Keratinocyte (primary cell): ENCODE measurements at regions not wholly inside any gene's neighbourhood (a gene's known extent, or its start where the extent isn't known, plus 50 kb on each side); places are given as distances from the start of the nearest gene placed in this dataset.

Source experiments
- DNase-seq: peaks from one replicate; pipeline ENCODE4 v3.0.0-alpha.2; 2011; ENCODE audit warnings: low read depth, missing footprints, low spot score
- FAIRE-seq: peaks from 2 replicates; lab custom pipeline; 2011; peaks lifted over from hg19 to GRCh38; lab: Jason Lieb, UNC
- H2AFZ ChIP-seq: 2 replicates; pipeline ENCODE4 v1.6.0; 2012; ENCODE audit warnings: low read length, control low read depth, inconsistent platforms; ENCODE audit not compliant: control insufficient read depth
- H3K27ac ChIP-seq: 2 replicates; pipeline ENCODE4 v1.5.1; 2011; ENCODE audit warnings: low read length; ENCODE audit not compliant: control insufficient read depth, insufficient read depth
- H3K27me3 ChIP-seq: 3 replicates; pipeline ENCODE4 v1.6.0; 2011; ENCODE audit warnings: low read length; ENCODE audit not compliant: control insufficient read depth, insufficient read depth; ENCODE audit errors: extremely low read depth
- H3K36me3 ChIP-seq, 2 experiments: 2 replicates in 1 of 2; 3 replicates in 1 of 2; pipeline ENCODE4 v1.5.1; 2011; ENCODE audit warnings: low read length in 2 of 2, mild to moderate bottlenecking in 1 of 2; ENCODE audit not compliant: control insufficient read depth in 2 of 2, insufficient read depth in 2 of 2; ENCODE audit errors: extremely low read depth in 1 of 2
- H3K4me1 ChIP-seq: 3 replicates; pipeline ENCODE4 v1.5.1; 2011; ENCODE audit warnings: low read length; ENCODE audit not compliant: control insufficient read depth, insufficient read depth; ENCODE audit errors: extremely low read depth
- H3K4me2 ChIP-seq: 3 replicates; pipeline ENCODE4 v1.6.0; 2011; ENCODE audit warnings: low read depth, low read length; ENCODE audit not compliant: control insufficient read depth, insufficient read depth; ENCODE audit errors: extremely low read depth
- H3K4me3 ChIP-seq, 3 experiments: fragments of 200-600 bp in 1 of 3; sonication (generic) in 1 of 3; 2 replicates in 2 of 3; 3 replicates in 1 of 3; pipeline ENCODE4 v1.5.1; 2011 to 2016; ENCODE audit warnings: low read length in 3 of 3, mild to moderate bottlenecking in 3 of 3, control low read depth in 2 of 3, inconsistent platforms in 1 of 3, low read depth in 1 of 3, mixed read lengths in 1 of 3, mixed run types in 1 of 3, moderate library complexity in 1 of 3; ENCODE audit not compliant: control insufficient read depth in 2 of 3, insufficient read depth in 2 of 3; ENCODE audit errors: extremely low read depth in 1 of 3
- H3K79me2 ChIP-seq: 2 replicates; pipeline ENCODE4 v1.6.0; 2012; ENCODE audit warnings: low read length; ENCODE audit not compliant: control insufficient read depth, insufficient read depth
- H3K9ac ChIP-seq: 3 replicates; pipeline ENCODE4 v1.6.0; 2011; ENCODE audit warnings: low read length; ENCODE audit not compliant: control insufficient read depth, insufficient read depth; ENCODE audit errors: extremely low read depth
- H3K9me1 ChIP-seq: 3 replicates; pipeline ENCODE4 v1.6.0; 2011; ENCODE audit warnings: low read length; ENCODE audit not compliant: control insufficient read depth, insufficient read depth; ENCODE audit errors: extremely low read depth
- H3K9me3 ChIP-seq: 2 replicates; pipeline ENCODE4 v1.5.1; 2012; ENCODE audit warnings: low read depth, low read length; ENCODE audit not compliant: control insufficient read depth
- H4K20me1 ChIP-seq: 3 replicates; pipeline ENCODE4 v1.6.0; 2011; ENCODE audit warnings: low read length; ENCODE audit not compliant: control insufficient read depth, insufficient read depth; ENCODE audit errors: extremely low read depth
- EZH2 ChIP-seq: IDR thresholded peaks from one replicate; pipeline ENCODE4 v1.6.1; 2012; ENCODE audit warnings: inconsistent platforms, mild to moderate bottlenecking, low read length, moderate library complexity
- dilution Hi-C: fragments of 300-500 bp; cut with MboI; formaldehyde crosslinking; loops from one replicate; pipeline ENCODE4 v1.7.0; 2020; ENCODE audit warnings: low sequenced_read_pairs; ENCODE audit not compliant: extremely low pct_ligation_motif_present
- TF ChIP-seq, protein P1 (sequence below), 3 experiments: IDR thresholded peaks in 1 of 3; conservative IDR thresholded peaks in 1 of 3; optimal IDR thresholded peaks in 1 of 3; 2 replicates in 2 of 3; 3 replicates in 1 of 3; pipeline versions ENCODE3 to v1.5.1; 2011; ENCODE audit warnings: low read length in 3 of 3, mild to moderate bottlenecking in 3 of 3, moderate library complexity in 2 of 3, control low read depth in 1 of 3, inconsistent platforms in 1 of 3; ENCODE audit not compliant: insufficient read depth in 2 of 3; ENCODE audit errors: extremely low read depth in 1 of 3

DNA sequence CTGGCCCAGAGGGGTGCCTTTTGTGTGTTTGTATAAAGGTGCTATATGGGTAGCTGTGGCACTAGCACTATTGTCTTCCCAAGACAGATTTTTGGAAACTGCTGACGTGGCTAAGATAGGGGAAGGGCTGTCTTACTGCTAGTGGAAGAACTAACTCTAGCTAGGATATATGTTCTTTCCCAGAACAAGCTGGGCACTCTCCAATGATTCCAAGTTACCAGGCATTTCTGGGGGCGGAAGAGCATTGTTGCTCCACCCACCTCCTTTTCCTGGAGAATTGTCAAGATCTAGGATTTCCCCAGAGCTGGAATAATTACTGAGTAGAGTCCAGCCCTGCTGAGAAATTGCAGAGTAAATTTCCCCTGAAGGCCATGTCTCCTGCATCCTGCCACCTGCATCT is 408.3 kb downstream of the KLF5 start:
- Histone ChIP-seq H3K4me1 (peaks cover 33% of the 10 kb centered on the region), H3K79me2 (no peaks in the 10 kb centered on the region), H3K9me3 (no peaks in the 10 kb centered on the region), H2AFZ (peak overlapping the region; percentile 58), H3K4me2 (peak overlapping the region; percentile 13), H3K36me3 (no peaks in the 10 kb centered on the region), H3K27me3 (no peaks in the 10 kb centered on the region), H3K9ac (peak overlapping the region; percentile 5), H3K4me3 (no peak overlapping the region), H4K20me1 (no peaks in the 10 kb centered on the region), H3K9me1 (no peaks in the 10 kb centered on the region), H3K27ac (peak overlapping the region; percentile 99)
- TF ChIP-seq, protein P1, sequence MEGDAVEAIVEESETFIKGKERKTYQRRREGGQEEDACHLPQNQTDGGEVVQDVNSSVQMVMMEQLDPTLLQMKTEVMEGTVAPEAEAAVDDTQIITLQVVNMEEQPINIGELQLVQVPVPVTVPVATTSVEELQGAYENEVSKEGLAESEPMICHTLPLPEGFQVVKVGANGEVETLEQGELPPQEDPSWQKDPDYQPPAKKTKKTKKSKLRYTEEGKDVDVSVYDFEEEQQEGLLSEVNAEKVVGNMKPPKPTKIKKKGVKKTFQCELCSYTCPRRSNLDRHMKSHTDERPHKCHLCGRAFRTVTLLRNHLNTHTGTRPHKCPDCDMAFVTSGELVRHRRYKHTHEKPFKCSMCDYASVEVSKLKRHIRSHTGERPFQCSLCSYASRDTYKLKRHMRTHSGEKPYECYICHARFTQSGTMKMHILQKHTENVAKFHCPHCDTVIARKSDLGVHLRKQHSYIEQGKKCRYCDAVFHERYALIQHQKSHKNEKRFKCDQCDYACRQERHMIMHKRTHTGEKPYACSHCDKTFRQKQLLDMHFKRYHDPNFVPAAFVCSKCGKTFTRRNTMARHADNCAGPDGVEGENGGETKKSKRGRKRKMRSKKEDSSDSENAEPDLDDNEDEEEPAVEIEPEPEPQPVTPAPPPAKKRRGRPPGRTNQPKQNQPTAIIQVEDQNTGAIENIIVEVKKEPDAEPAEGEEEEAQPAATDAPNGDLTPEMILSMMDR (optimal IDR thresholded peaks at IDR 0.05 in 1 of 3, IDR thresholded peaks at IDR 0.05 in 1 of 3, conservative IDR thresholded peaks at IDR 0.05 in 1 of 3; ENCODE audit: extremely low read depth in 1 of 3, insufficient read depth in 2 of 3, low read length in 3 of 3) = no peak
- TF ChIP-seq EZH2 = no peak
- no peak for DNase-seq
- dilution Hi-C loops = no loop called here
- peak; percentile 80 for FAIRE-seq

DNA sequence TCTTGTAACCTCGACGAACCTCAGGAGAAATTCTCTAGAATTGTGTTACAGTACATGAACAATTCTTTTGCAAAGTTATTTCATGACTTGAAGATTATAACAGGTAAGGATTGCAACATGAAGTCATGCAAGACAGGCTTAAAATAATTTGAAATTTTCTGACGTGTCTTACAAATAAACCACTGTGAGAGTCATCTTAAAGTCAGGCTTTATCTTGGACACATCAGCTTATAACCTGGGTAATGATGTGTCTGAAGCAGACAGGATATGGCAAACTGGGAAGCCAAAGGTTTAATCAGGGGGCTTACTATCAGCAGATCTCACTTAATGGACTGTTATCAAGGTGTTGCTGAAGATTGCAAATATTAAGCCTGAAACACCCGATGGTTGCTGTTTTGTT is 407.8 kb downstream of the KLF5 start:
- Histone ChIP-seq H3K4me3 (no peak overlapping the region), H3K79me2 (no peaks in the 10 kb centered on the region), H3K4me1 (peaks cover 33% of the 10 kb centered on the region), H2AFZ (peak overlapping the region; percentile 58), H4K20me1 (no peaks in the 10 kb centered on the region), H3K36me3 (no peaks in the 10 kb centered on the region), H3K4me2 (peak overlapping the region; percentile 64), H3K9me3 (no peaks in the 10 kb centered on the region), H3K27ac (peak overlapping the region; percentile 99), H3K9ac (peak overlapping the region; percentile 63), H3K27me3 (no peaks in the 10 kb centered on the region), H3K9me1 (no peaks in the 10 kb centered on the region)
- FAIRE-seq (peak; percentile 83), DNase-seq (no peak)
- dilution Hi-C loops = no loop called here
- TF ChIP-seq EZH2 = no peak
- TF ChIP-seq, protein P1 (optimal IDR thresholded peaks at IDR 0.05 in 1 of 3, IDR thresholded peaks at IDR 0.05 in 1 of 3, conservative IDR thresholded peaks at IDR 0.05 in 1 of 3; ENCODE audit: extremely low read depth in 1 of 3, insufficient read depth in 2 of 3, low read length in 3 of 3) = no peak
